Omental fat pad (tissue), 3 donors: ENCODE measurements at regions not wholly inside any gene's neighbourhood (a gene's known extent, or its start where the extent isn't known, plus 50 kb on each side); places are given as distances from the start of the nearest gene placed in this dataset.

ENCODE experiments used
- ATAC-seq: fragments of 150-250 bp; one replicate; pipeline ENCODE4 v1.9.1; 2016; ENCODE audit warnings: mild to moderate bottlenecking, moderate library complexity; ENCODE audit not compliant: low FRiP score
- DNase-seq: peaks from one replicate; pipeline ENCODE4 v3.0.0-alpha.2; 2019; ENCODE audit warnings: low spot score
- TF ChIP-seq, protein P1 (sequence below), 3 donors: fragments of 450-650 bp; IDR thresholded peaks; one replicate each; pipeline ENCODE4 v1.5.1; 2016 to 2017; ENCODE audit warnings: antibody characterized with exemption in 3 of 3, mild to moderate bottlenecking in 3 of 3, moderate library complexity in 2 of 3

DNA sequence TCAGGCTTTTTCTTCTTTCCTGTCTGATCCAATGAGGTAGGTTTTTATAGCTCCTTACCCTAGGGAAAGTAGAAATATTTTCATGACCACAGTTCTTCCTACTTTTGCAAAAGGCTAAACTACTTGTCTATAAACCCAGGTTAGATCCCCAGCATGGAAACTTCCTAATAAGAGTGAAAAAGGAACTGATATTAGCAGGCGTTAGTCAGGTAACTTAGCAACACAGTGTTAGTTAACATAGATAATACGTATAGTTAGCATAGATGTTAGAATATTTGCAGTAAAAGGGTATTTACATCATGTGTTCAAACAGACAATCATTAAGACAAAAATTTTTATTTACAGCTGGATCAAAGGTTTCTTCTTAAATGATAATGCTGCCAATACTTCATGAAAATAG lies 162.9 kb upstream of the DAB2 start:
- TF ChIP-seq, protein P1, sequence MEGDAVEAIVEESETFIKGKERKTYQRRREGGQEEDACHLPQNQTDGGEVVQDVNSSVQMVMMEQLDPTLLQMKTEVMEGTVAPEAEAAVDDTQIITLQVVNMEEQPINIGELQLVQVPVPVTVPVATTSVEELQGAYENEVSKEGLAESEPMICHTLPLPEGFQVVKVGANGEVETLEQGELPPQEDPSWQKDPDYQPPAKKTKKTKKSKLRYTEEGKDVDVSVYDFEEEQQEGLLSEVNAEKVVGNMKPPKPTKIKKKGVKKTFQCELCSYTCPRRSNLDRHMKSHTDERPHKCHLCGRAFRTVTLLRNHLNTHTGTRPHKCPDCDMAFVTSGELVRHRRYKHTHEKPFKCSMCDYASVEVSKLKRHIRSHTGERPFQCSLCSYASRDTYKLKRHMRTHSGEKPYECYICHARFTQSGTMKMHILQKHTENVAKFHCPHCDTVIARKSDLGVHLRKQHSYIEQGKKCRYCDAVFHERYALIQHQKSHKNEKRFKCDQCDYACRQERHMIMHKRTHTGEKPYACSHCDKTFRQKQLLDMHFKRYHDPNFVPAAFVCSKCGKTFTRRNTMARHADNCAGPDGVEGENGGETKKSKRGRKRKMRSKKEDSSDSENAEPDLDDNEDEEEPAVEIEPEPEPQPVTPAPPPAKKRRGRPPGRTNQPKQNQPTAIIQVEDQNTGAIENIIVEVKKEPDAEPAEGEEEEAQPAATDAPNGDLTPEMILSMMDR (IDR thresholded peaks at IDR 0.05), result no peak
- no peak for ATAC-seq
- no peak for DNase-seq

DNA sequence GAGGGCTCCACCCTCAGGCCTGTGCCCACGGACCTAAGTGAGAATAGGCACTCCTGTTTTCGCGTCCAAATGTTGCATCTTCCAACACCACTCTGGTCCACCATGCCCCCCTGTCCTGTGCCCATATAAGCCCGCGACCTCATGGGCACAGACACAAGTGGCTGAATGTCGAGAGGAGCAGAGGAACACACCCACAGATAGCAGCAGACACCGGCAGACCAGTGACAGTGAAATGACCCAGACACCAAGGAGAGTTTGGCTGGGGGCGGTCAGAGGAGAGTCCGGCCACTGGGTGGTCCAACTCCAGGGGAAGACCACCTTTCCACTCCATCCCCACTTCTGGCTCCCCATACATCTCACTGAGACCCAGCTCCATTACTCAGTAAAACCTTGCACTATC lies 161.4 kb upstream of the DAB2 start:
- ATAC-seq (no peak), DNase-seq (no peak)
- TF ChIP-seq, protein P1 (IDR thresholded peaks at IDR 0.05), result no peak

DNA sequence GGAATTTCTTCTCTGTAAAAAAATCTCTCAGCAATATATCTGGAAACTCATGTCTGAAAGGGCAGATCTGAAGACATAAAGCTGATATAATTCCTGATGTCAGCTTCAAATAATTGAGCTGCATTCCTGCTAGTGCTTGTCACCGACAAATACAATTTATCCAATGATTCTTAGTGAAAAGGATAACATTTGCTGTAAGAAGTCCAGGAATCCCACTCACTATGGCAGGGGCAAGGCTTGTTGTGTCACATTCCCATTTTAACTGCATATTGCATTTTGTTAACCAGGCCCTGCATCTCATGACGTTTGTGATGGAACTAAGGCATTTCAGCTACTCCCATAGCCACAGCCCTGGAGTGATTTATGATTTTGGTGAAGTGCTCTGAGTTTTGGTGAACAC lies 160.1 kb upstream of the DAB2 start:
- no peak for DNase-seq
- no peak for ATAC-seq
- TF ChIP-seq, protein P1 (IDR thresholded peaks at IDR 0.05), result no peak

DNA sequence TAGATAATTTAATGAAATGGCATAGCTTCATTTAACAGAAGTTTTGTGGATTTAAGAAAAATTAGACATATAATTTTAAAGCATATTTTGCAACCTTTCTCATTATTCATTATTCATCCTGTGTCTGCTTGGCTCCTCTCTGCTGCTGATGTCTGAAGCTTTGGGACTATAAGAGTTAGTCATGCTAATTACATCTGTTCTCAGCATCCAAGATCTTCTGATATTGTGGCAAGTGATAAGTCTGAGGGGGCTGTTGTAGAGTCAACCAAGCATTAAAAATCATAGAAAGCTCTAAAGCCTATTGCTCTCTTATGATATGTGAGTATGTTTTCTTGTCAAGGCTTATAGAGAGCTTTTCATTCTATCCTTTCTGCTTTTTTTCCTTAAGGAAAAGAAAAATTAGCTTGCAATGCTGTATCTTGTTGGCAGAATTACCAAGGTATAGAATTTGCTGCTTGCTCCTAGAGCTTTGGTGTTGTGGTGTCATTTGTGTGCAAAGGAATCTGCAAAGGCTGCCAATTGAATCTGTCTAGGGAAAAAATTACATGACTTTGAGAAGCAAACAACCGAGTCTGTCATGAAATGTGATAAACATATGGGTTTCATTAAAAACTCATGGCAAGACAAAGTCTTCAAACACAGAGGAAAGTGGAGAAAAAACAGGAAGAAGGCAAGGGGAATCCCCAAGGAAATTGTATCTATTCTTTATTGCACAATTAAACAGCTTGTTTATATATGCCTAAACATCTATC lies 156.1 kb upstream of the DAB2 start:
- ATAC-seq (no peak), DNase-seq (no peak)
- TF ChIP-seq, protein P1 (IDR thresholded peaks at IDR 0.05), result no peak

DNA sequence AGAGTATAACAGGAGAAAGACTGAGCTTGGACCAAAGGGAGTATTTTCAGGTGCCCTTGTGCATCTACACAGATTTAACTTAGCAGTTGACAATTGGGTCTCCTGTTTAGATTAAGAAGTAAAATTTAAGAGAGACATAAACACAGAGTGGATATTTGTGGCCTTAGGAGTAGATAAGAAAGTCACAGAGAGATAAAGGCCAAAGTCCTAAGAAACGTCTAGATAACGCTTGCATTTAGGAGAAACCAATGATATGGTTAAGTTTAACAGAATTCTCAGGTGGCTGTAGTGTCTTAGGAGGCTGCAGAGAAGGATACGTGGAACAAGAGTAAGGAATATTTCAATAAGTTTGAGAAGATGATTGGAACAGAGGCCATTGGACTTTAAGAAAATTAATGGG lies 155.0 kb upstream of the DAB2 start:
- TF ChIP-seq, protein P1 (IDR thresholded peaks at IDR 0.05), result no peak
- ATAC-seq (no peak), DNase-seq (no peak)

DNA sequence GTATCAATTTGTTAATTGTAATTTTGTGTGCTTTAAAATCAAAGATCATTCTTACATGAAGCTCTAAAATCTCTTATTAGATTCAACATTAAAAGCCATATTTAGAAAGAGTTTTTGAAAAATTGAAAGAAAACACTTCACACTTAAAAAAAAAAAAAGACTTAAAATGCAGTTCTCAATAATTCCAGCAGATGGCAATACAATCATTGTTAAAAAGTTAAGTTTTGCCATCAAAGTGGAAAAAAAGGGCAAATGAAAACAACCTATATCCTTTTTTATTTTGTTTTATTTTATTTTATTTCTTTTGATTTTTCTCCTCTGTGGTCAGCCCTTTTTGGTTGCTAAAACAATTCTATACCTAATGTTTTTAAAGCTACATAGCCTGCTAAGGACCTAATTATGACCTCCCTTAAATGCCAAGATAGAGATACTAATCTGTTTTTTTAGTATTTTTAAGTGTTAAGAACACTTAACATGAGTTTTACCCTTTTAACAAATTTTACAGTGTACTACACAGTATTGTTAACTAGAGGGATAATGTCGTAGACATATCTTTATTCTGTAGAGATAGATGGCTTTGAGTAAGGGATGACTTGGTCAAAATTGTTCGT lies 154.2 kb upstream of the DAB2 start:
- no peak for ATAC-seq
- DNase-seq, result no peak
- TF ChIP-seq, protein P1 (IDR thresholded peaks at IDR 0.05), result no peak

DNA sequence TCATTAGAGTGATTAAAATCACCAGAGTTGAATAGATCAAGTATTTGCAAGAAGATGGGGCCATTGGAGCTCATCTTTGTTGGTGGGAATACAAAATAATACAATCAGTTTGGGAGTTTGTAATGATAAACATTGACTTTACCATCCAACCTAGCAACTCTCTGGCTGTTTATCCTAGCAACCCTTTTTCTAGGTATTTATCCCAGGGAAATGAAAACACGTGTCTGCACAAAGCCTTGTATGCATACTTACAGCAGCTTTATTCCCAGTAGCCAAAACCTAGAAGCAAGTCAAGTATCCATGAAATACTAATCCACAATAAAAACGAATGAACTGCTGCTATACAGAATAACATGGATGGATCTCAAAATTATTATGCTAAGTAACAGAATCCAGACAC lies 152.7 kb upstream of the DAB2 start:
- ATAC-seq, result no peak
- TF ChIP-seq, protein P1 (IDR thresholded peaks at IDR 0.05), result no peak
- no peak for DNase-seq
